ENCODE measurements at regions not wholly inside any gene's neighbourhood (a gene's known extent, or its start where the extent isn't known, plus 50 kb on each side); places are given as distances from the start of the nearest gene placed in this dataset.

DNA sequence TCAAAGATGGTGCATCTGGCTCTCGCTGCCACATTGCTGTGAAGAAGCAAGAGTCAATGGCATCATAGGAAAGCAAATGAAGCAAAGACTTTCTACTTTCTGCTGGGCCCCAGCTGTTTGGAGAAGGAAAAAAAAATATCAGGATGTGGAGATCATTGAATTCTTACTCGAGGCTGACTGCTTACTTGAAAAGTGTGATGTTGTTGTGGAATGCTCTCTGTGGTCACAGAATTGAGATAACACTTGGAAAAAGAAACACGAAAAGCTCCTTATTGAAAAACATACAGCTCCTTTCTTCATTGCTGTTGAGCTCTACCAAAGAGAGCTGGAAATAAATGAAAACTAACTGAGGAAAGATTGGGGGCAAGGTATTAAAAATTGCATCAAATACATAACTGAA, 157.4 kb upstream of the TBX20 start:
- no peak for TF ChIP-seq CCAR2 (IDR thresholded peaks at IDR 0.05; ENCODE audit: low read depth, low read length)
- TF ChIP-seq, protein P1, sequence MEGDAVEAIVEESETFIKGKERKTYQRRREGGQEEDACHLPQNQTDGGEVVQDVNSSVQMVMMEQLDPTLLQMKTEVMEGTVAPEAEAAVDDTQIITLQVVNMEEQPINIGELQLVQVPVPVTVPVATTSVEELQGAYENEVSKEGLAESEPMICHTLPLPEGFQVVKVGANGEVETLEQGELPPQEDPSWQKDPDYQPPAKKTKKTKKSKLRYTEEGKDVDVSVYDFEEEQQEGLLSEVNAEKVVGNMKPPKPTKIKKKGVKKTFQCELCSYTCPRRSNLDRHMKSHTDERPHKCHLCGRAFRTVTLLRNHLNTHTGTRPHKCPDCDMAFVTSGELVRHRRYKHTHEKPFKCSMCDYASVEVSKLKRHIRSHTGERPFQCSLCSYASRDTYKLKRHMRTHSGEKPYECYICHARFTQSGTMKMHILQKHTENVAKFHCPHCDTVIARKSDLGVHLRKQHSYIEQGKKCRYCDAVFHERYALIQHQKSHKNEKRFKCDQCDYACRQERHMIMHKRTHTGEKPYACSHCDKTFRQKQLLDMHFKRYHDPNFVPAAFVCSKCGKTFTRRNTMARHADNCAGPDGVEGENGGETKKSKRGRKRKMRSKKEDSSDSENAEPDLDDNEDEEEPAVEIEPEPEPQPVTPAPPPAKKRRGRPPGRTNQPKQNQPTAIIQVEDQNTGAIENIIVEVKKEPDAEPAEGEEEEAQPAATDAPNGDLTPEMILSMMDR (IDR thresholded peaks at IDR 0.05 in 2 of 3, conservative IDR thresholded peaks at IDR 0.05 in 1 of 3; ENCODE audit: insufficient read depth in 2 of 3, low read depth in 1 of 3, low read length in 3 of 3): no peak
- no peak for TF ChIP-seq JUNB (CRISPR knock-in tag; conservative IDR thresholded peaks at IDR 0.05)
- TF ChIP-seq, protein P2, sequence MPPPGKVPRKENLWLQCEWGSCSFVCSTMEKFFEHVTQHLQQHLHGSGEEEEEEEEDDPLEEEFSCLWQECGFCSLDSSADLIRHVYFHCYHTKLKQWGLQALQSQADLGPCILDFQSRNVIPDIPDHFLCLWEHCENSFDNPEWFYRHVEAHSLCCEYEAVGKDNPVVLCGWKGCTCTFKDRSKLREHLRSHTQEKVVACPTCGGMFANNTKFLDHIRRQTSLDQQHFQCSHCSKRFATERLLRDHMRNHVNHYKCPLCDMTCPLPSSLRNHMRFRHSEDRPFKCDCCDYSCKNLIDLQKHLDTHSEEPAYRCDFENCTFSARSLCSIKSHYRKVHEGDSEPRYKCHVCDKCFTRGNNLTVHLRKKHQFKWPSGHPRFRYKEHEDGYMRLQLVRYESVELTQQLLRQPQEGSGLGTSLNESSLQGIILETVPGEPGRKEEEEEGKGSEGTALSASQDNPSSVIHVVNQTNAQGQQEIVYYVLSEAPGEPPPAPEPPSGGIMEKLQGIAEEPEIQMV (tag; conservative IDR thresholded peaks at IDR 0.05; ENCODE audit: low read depth): no peak
- TF ChIP-seq, protein P3, sequence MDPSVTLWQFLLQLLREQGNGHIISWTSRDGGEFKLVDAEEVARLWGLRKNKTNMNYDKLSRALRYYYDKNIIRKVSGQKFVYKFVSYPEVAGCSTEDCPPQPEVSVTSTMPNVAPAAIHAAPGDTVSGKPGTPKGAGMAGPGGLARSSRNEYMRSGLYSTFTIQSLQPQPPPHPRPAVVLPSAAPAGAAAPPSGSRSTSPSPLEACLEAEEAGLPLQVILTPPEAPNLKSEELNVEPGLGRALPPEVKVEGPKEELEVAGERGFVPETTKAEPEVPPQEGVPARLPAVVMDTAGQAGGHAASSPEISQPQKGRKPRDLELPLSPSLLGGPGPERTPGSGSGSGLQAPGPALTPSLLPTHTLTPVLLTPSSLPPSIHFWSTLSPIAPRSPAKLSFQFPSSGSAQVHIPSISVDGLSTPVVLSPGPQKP (CRISPR knock-in tag; IDR thresholded peaks at IDR 0.05): no peak
